ENCODE measurements at regions not wholly inside any gene's neighbourhood (a gene's known extent, or its start where the extent isn't known, plus 50 kb on each side); places are given as distances from the start of the nearest gene placed in this dataset.

DNA sequence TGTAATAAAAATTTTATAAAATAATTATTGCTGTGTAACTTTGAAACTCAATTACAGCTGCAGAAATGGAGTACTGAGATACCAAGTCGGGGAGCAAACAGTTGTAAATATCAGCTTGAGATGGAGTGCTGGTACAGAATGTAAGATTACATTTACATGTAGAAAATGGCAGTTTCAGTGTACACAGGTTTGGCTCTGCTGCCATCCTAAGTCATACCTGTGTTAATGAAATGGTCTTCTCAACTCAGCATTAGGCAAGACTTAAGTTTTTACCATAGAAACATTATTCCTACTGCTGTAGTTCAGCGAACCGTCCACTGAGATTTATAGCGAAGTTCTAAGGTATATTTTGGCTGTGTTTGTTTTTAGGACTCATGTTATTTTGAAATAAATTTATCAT lies 110.1 kb upstream of the TBL1XR1 start:
- no peak for FAIRE-seq
- TF ChIP-seq POLR2A (IDR thresholded peaks at IDR 0.05; ENCODE audit: low read depth, low read length) (no peak), POLR2AphosphoS5 (IDR thresholded peaks at IDR 0.05; ENCODE audit: low read depth, low read length) (no peak), TAF1 (IDR thresholded peaks at IDR 0.05; ENCODE audit: borderline replicate concordance, low read depth, low read length) (no peak)
- DNase-seq (ENCODE audit: insufficient read length): no peak

DNA sequence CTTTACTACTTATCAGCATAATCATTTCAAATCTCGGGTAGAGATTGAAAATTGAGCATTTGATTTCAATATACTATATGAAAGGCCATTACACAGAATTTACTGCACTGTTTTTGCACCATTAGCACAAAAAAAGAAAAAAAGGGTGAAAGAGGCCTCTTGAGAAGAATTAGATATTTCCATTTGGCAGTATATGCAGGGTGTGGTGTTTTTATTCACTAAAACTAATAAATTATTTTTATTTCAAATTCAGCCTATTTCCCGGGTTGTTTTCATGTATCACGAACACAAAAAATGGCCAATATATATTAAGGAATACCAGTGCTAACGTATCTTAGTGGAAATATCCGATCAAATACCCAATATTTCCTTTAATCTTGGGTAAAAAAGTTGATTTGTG lies 110.5 kb upstream of the TBL1XR1 start:
- TF ChIP-seq TAF1 (IDR thresholded peaks at IDR 0.05; ENCODE audit: borderline replicate concordance, low read depth, low read length) (no peak), POLR2A (IDR thresholded peaks at IDR 0.05; ENCODE audit: low read depth, low read length) (no peak), POLR2AphosphoS5 (IDR thresholded peaks at IDR 0.05; ENCODE audit: low read depth, low read length) (no peak)
- FAIRE-seq: no peak
- no peak for DNase-seq (ENCODE audit: insufficient read length)

DNA sequence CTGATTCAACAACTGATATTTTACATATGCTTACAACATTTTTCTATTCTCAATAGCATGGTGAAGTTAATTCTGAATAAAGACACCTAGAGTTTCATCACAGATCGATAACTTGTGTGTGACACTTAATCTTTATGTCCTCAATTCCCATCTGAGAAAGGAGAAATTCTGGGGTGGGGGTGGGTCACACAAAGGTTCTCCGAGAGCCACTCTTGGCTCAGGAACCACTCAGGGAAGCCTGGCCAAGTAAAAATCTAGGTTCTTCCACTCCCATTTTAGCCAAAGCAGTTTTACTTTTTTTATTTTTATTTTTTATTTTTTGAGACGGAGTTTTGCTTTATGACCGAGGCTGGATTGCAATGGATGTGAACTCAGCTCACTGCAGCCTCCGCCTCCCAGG lies 111.0 kb upstream of the TBL1XR1 start:
- TF ChIP-seq POLR2AphosphoS5 (IDR thresholded peaks at IDR 0.05; ENCODE audit: low read depth, low read length) (no peak), TAF1 (IDR thresholded peaks at IDR 0.05; ENCODE audit: borderline replicate concordance, low read depth, low read length) (no peak), POLR2A (IDR thresholded peaks at IDR 0.05; ENCODE audit: low read depth, low read length) (no peak)
- no peak for DNase-seq (ENCODE audit: insufficient read length)
- no peak for FAIRE-seq

DNA sequence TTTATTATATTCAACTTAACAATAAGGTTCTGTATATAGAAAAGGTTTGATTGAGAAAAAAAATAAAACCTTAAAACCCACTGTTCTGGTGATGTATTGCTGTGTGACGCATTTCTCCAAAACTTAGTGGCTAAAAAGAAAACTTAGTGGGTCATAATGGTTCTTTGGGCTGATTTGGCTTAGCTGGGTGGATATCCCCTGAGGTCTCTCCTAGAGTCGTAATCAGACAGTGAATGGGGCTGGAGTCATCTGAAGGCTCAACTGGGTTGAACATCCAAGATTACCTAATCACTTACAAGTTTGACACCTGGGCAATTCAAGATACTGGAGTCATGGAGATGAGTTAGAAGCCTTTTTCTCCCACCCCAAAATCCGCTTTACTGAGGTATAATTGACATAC lies 111.6 kb upstream of the TBL1XR1 start:
- no peak for TF ChIP-seq POLR2AphosphoS5 (IDR thresholded peaks at IDR 0.05; ENCODE audit: low read depth, low read length)
- TF ChIP-seq TAF1 (IDR thresholded peaks at IDR 0.05; ENCODE audit: borderline replicate concordance, low read depth, low read length): no peak
- no peak for TF ChIP-seq POLR2A (IDR thresholded peaks at IDR 0.05; ENCODE audit: low read depth, low read length)
- no peak for FAIRE-seq

DNA sequence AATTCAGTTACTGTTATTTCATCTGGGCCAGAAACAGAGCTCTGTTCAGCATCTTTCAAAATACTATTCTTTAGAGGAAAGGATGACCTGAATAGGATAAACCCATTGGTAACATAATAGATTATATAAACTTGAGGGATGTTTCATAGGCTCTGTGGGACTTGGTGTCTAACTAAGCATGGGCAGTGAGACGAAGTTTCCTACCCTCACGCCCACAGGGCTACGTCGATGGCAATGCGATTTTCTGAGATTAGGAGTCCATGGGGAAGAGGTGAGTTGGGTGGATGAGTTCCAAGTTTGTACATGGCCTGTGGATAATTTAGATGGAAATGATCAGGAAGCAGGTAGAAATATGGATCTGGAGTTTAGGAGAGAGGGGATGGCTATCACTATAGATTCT lies 115.2 kb upstream of the TBL1XR1 start:
- FAIRE-seq: no peak
- TF ChIP-seq POLR2A (IDR thresholded peaks at IDR 0.05; ENCODE audit: low read depth, low read length): no peak
- no peak for TF ChIP-seq POLR2AphosphoS5 (IDR thresholded peaks at IDR 0.05; ENCODE audit: low read depth, low read length)
- TF ChIP-seq TAF1 (IDR thresholded peaks at IDR 0.05; ENCODE audit: borderline replicate concordance, low read depth, low read length): no peak

More for the DNA sequence above, 111.6 kb upstream of the TBL1XR1 start:
- DNase-seq (ENCODE audit: insufficient read length): no peak

DNA sequence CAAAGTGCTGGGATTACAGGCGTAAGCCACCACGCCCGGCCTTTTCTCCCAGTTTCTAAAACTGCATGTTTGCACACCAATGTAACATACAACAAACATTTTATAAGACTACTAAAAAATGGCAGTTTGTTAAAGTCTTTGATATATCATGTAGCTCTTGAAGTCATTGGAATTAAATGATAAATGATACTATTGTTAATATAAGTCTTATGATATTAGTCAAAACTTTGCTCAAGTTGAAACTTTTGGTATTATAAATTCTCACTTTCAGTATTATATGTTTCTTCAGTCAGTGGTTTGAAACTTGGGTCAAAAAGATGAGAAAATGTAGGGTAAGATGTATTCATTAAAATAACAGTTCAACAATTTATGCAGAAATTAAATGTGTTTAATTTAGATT lies 117.6 kb upstream of the TBL1XR1 start:
- no peak for FAIRE-seq
- DNase-seq (ENCODE audit: insufficient read length): no peak
- TF ChIP-seq POLR2AphosphoS5 (IDR thresholded peaks at IDR 0.05; ENCODE audit: low read depth, low read length): no peak
- no peak for TF ChIP-seq POLR2A (IDR thresholded peaks at IDR 0.05; ENCODE audit: low read depth, low read length)
- TF ChIP-seq TAF1 (IDR thresholded peaks at IDR 0.05; ENCODE audit: borderline replicate concordance, low read depth, low read length): no peak

More for the DNA sequence above, 115.2 kb upstream of the TBL1XR1 start:
- DNase-seq (ENCODE audit: insufficient read length): no peak

DNA sequence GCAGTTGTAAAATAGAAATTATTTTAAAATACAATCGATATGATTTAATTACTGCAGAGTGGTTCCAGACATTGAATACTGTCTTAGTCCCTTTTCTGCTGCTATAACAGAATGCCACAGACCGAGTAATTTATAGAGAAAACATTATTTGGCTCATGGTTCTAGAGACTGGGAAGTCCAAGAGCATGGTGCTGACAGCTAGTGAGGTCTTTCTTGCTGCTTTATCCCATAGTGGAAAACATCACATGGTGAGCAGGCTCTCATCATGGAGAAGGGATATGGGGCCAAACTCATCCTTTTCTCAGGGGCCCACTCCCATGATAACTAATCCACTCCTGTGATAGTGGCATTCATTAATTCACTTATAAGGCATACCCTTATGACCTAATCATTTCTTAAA lies 120.0 kb upstream of the TBL1XR1 start:
- TF ChIP-seq POLR2A (IDR thresholded peaks at IDR 0.05; ENCODE audit: low read depth, low read length) (no peak), TAF1 (IDR thresholded peaks at IDR 0.05; ENCODE audit: borderline replicate concordance, low read depth, low read length) (no peak), POLR2AphosphoS5 (IDR thresholded peaks at IDR 0.05; ENCODE audit: low read depth, low read length) (no peak)
- FAIRE-seq: no peak

DNA sequence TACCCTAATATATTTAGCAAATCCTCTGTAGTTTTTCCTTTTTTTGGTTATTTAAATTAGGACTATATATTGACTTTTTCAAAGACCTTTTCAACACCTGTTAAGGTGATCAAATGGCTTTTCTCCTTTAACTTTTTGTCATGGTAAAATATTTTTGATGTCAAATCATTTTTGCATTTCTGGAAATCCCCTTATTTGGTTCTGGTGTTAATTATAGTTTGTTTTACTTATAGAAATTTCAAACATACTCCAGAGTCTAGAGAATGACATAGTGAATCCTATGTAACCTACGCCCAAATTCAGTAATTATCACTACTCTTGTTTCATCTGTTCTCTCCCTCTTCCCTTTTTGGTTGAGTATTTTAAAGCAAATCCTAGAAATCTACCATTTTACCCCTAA lies 121.3 kb upstream of the TBL1XR1 start:
- DNase-seq (ENCODE audit: insufficient read length): no peak
- peak; percentile 9 for FAIRE-seq
- no peak for TF ChIP-seq TAF1 (IDR thresholded peaks at IDR 0.05; ENCODE audit: borderline replicate concordance, low read depth, low read length)
- TF ChIP-seq POLR2A (IDR thresholded peaks at IDR 0.05; ENCODE audit: low read depth, low read length): no peak
- no peak for TF ChIP-seq POLR2AphosphoS5 (IDR thresholded peaks at IDR 0.05; ENCODE audit: low read depth, low read length)

More for the DNA sequence above, 120.0 kb upstream of the TBL1XR1 start:
- DNase-seq (ENCODE audit: insufficient read length): no peak

DNA sequence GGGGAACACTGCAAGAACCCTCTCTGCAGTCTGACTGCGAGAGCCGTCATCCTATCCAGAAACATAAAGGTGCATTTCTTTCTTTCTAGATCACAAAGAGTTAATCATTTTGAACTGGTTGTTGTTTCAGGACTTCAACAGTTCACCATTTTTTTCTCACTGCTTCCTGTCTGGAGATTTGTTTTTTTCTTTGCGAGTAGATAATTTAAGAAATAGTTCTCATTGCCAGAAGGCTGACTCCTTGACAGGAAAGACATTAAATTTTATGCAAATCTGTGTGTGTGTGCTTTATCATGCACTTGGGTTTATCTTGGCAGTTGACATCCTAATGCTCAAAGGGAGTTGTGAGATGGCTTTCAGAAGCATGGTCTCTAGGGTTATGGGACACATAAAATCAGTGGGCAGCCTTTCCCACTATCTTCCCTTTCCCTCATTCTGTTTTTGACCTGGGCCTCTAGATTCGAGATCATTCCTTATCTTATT lies 123.5 kb upstream of the TBL1XR1 start:
- TF ChIP-seq TAF1 (IDR thresholded peaks at IDR 0.05; ENCODE audit: borderline replicate concordance, low read depth, low read length) (no peak), POLR2A (IDR thresholded peaks at IDR 0.05; ENCODE audit: low read depth, low read length) (no peak), POLR2AphosphoS5 (IDR thresholded peaks at IDR 0.05; ENCODE audit: low read depth, low read length) (no peak)
- peak; percentile 42 for FAIRE-seq
- no peak for DNase-seq (ENCODE audit: insufficient read length)

DNA sequence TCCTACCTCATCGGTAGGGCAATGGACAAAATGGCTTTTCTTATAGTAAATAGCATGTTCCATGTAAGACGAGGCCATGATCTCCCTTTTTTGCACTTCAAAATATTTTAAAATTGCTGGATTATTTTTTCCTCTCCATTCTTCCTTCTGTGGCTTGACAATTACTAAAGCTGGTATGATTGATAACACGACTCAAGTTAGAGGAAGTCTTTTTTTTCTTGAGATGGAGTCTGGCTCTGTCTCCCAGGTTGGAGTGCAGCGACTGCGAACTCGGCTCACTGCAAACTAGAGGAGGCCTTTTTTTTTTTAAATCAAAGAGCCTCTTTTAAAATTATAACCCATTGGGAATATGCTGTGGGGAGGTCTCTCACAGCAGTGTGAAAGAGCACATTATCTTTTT lies 124.5 kb upstream of the TBL1XR1 start:
- DNase-seq (ENCODE audit: insufficient read length): no peak
- no peak for TF ChIP-seq TAF1 (IDR thresholded peaks at IDR 0.05; ENCODE audit: borderline replicate concordance, low read depth, low read length)
- TF ChIP-seq POLR2A (IDR thresholded peaks at IDR 0.05; ENCODE audit: low read depth, low read length): no peak
- no peak for TF ChIP-seq POLR2AphosphoS5 (IDR thresholded peaks at IDR 0.05; ENCODE audit: low read depth, low read length)

DNA sequence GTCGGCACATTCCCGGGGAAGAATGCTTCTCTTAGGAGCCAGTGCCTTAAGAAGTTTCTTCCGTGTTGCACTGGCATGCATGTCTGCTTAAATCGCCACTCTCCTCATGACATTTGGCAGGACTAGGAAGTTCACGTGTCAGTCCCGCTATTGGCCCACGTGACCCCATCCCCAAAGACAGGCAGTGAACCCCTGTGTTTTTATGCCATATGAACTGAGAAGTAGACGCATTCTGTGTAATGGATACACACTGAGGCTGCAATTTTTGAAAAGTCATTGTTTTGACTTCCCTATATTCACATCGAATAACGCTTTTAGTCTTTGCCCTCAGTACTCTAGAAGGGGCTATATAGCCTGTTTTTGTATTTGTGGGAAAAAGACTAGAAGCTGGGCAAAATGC lies 125.6 kb upstream of the TBL1XR1 start:
- no peak for DNase-seq (ENCODE audit: insufficient read length)
- FAIRE-seq: no peak
- TF ChIP-seq TAF1 (IDR thresholded peaks at IDR 0.05; ENCODE audit: borderline replicate concordance, low read depth, low read length) (no peak), POLR2A (IDR thresholded peaks at IDR 0.05; ENCODE audit: low read depth, low read length) (no peak), POLR2AphosphoS5 (IDR thresholded peaks at IDR 0.05; ENCODE audit: low read depth, low read length) (no peak)

More for the DNA sequence above, 124.5 kb upstream of the TBL1XR1 start:
- no peak for FAIRE-seq

DNA sequence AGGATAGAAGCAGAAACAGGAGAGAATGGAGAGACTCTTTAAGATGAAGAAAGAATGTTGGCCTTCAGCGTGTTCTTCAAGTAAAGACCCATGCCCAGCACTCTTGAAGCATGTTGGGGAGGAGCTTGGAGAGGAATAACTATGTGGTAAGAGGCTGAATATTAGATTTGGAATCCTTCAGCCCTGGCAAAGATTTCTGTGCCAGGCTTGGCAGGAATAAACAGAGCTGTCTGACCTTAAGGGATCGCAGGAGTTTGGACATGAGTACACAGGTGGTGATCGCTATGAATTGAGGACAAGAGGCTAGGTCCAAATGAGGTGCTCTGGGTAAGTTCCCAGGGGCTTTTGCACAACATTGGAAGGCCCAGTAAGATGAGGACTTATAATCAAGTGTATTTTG lies 132.6 kb upstream of the TBL1XR1 start:
- no peak for TF ChIP-seq TAF1 (IDR thresholded peaks at IDR 0.05; ENCODE audit: borderline replicate concordance, low read depth, low read length)
- TF ChIP-seq POLR2AphosphoS5 (IDR thresholded peaks at IDR 0.05; ENCODE audit: low read depth, low read length): no peak
- TF ChIP-seq POLR2A (IDR thresholded peaks at IDR 0.05; ENCODE audit: low read depth, low read length): no peak
- DNase-seq (ENCODE audit: insufficient read length): no peak
- FAIRE-seq: no peak
